Liver (tissue), 3 donors: ENCODE measurements at regions not wholly inside any gene's neighbourhood (a gene's known extent, or its start where the extent isn't known, plus 50 kb on each side); places are given as distances from the start of the nearest gene placed in this dataset.

ENCODE experiments used
- FOXA1 ChIP-seq: IDR thresholded peaks from 2 replicates; pipeline ENCODE4 v1.6.1; 2016; ENCODE audit warnings: antibody characterized with exemption
- FOXA2 ChIP-seq: IDR thresholded peaks from 2 replicates; pipeline ENCODE4 v1.6.1; 2016; ENCODE audit warnings: antibody characterized with exemption
- GABPA ChIP-seq, 2 donors: IDR thresholded peaks in 1 of 2; conservative IDR thresholded peaks in 1 of 2; 2 replicates each; pipeline ENCODE4 v1.6.1; 2016; ENCODE audit warnings: antibody characterized with exemption in 2 of 2, mild to moderate bottlenecking in 1 of 2, moderate library complexity in 1 of 2
- JUND ChIP-seq, 2 donors: IDR thresholded peaks; 2 replicates each; pipeline ENCODE4 v1.6.1; 2016; ENCODE audit warnings: antibody characterized with exemption in 2 of 2
- RAD21 ChIP-seq, 2 donors: IDR thresholded peaks; 2 replicates each; pipeline ENCODE4 v1.6.1; 2016; ENCODE audit warnings: antibody characterized with exemption in 2 of 2, mild to moderate bottlenecking in 2 of 2
- SP1 ChIP-seq: IDR thresholded peaks from 2 replicates; pipeline ENCODE4 v1.6.1; 2018; ENCODE audit warnings: antibody characterized with exemption, mild to moderate bottlenecking
- TAF1 ChIP-seq: conservative IDR thresholded peaks from 2 replicates; pipeline ENCODE4 v1.6.1; 2016; ENCODE audit warnings: antibody characterized with exemption, mild to moderate bottlenecking
- TF ChIP-seq, protein P1 (sequence below): fragments of 150-350 bp; IDR thresholded peaks from 2 replicates; pipeline ENCODE4 v1.5.1; 2017; ENCODE audit warnings: improper control_type of control experiment, low read depth, low read length; ENCODE audit not compliant: missing input control
- TF ChIP-seq, protein P2 (sequence below): IDR thresholded peaks from 2 replicates; pipeline ENCODE4 v1.6.1; 2016; ENCODE audit warnings: antibody characterized with exemption, mild to moderate bottlenecking
- TF ChIP-seq, protein P3 (sequence below): IDR thresholded peaks from 2 replicates; pipeline ENCODE4 v1.6.1; 2016; ENCODE audit warnings: antibody characterized with exemption
- TF ChIP-seq, protein P4 (sequence below): IDR thresholded peaks from 2 replicates; pipeline ENCODE4 v1.6.1; 2016; ENCODE audit warnings: antibody characterized with exemption
- donor health status: healthy.
- donor health status: healthy.

DNA sequence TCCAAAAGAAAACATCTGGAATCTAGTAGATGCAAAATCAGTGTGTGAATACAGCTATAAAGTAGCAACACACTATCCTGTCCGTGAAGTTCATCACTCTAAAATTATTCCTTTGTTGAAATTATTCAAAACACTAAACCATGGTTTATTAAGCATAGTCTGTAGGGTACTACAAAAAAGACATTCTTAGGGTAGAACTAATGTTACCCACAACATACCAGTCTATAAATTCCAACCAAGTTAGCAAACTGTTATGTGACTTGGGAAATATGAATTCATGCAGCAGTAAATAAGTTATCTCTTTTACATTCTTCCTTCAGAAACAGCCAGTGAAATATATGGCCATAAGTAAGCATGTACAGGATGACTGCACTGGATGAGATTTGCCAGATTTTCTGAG lies 580.3 kb upstream of the ADGRB3 start:
- TF ChIP-seq, protein P1, sequence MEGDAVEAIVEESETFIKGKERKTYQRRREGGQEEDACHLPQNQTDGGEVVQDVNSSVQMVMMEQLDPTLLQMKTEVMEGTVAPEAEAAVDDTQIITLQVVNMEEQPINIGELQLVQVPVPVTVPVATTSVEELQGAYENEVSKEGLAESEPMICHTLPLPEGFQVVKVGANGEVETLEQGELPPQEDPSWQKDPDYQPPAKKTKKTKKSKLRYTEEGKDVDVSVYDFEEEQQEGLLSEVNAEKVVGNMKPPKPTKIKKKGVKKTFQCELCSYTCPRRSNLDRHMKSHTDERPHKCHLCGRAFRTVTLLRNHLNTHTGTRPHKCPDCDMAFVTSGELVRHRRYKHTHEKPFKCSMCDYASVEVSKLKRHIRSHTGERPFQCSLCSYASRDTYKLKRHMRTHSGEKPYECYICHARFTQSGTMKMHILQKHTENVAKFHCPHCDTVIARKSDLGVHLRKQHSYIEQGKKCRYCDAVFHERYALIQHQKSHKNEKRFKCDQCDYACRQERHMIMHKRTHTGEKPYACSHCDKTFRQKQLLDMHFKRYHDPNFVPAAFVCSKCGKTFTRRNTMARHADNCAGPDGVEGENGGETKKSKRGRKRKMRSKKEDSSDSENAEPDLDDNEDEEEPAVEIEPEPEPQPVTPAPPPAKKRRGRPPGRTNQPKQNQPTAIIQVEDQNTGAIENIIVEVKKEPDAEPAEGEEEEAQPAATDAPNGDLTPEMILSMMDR = no peak
- TF ChIP-seq, protein P2, sequence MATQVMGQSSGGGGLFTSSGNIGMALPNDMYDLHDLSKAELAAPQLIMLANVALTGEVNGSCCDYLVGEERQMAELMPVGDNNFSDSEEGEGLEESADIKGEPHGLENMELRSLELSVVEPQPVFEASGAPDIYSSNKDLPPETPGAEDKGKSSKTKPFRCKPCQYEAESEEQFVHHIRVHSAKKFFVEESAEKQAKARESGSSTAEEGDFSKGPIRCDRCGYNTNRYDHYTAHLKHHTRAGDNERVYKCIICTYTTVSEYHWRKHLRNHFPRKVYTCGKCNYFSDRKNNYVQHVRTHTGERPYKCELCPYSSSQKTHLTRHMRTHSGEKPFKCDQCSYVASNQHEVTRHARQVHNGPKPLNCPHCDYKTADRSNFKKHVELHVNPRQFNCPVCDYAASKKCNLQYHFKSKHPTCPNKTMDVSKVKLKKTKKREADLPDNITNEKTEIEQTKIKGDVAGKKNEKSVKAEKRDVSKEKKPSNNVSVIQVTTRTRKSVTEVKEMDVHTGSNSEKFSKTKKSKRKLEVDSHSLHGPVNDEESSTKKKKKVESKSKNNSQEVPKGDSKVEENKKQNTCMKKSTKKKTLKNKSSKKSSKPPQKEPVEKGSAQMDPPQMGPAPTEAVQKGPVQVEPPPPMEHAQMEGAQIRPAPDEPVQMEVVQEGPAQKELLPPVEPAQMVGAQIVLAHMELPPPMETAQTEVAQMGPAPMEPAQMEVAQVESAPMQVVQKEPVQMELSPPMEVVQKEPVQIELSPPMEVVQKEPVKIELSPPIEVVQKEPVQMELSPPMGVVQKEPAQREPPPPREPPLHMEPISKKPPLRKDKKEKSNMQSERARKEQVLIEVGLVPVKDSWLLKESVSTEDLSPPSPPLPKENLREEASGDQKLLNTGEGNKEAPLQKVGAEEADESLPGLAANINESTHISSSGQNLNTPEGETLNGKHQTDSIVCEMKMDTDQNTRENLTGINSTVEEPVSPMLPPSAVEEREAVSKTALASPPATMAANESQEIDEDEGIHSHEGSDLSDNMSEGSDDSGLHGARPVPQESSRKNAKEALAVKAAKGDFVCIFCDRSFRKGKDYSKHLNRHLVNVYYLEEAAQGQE = no peak
- TF ChIP-seq GABPA (IDR thresholded peaks at IDR 0.05 in 1 of 2, conservative IDR thresholded peaks at IDR 0.05 in 1 of 2) (no peak), JUND (IDR thresholded peaks at IDR 0.05) (no peak), SP1 (no peak), TAF1 (no peak), FOXA1 (no peak), RAD21 (IDR thresholded peaks at IDR 0.05) (no peak), FOXA2 (no peak)
- TF ChIP-seq, protein P3, sequence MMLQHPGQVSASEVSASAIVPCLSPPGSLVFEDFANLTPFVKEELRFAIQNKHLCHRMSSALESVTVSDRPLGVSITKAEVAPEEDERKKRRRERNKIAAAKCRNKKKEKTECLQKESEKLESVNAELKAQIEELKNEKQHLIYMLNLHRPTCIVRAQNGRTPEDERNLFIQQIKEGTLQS = no peak
- TF ChIP-seq, protein P4, sequence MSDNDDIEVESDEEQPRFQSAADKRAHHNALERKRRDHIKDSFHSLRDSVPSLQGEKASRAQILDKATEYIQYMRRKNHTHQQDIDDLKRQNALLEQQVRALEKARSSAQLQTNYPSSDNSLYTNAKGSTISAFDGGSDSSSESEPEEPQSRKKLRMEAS = no peak
